A549 (cell line): ENCODE measurements at regions not wholly inside any gene's neighbourhood (a gene's known extent, or its start where the extent isn't known, plus 50 kb on each side); places are given as distances from the start of the nearest gene placed in this dataset.

Experiments used
- ATAC-seq, 2 experiments: fragments of 200-7000 bp in 1 of 2; fragments of >200 bp in 1 of 2; cut with Nextera tagmentation in 1 of 2; cut with Tn5 transposase in 1 of 2; 3 replicates each; pipeline versions ENCODE4 v1.8.0 to v1.9.1; 2018 to 2020; ENCODE audit warnings: mild to moderate bottlenecking in 1 of 2, moderate library complexity in 1 of 2
- CTCF ChIA-PET: fragments of 300-600 bp; sonication (Branson Sonifier 250); formaldehyde crosslinking; extraction: SDS; loops from one replicate; lab custom pipeline; 2021; ENCODE audit warnings: antibody characterized with exemption, inconsistent platforms; lab: Yijun Ruan, JAX
- POLR2A ChIA-PET: fragments of 350-600 bp; formaldehyde crosslinking; extraction: SDS; loops from one replicate; lab custom pipeline; 2021; ENCODE audit warnings: antibody characterized with exemption, inconsistent platforms; lab: Yijun Ruan, JAX
- DNase-seq, 2 experiments: peaks; one replicate each; pipeline versions ENCODE4 v3.0.0 to v3.0.0-alpha.2; 2011 to 2016; ENCODE audit warnings: low read depth in 1 of 2, low spot score in 1 of 2
- FAIRE-seq: peaks from 2 replicates; lab custom pipeline; 2011; peaks lifted over from hg19 to GRCh38; lab: Jason Lieb, UNC
- H3K27ac ChIP-seq, 2 experiments: fragments of >200 bp; sonication (Bioruptor Twin); formaldehyde crosslinking; 3 replicates each; pipeline ENCODE4 v1.5.1; 2016 to 2017
- H3K4me1 ChIP-seq: fragments of >200 bp; sonication (Bioruptor Twin); formaldehyde crosslinking; 3 replicates; pipeline ENCODE4 v1.6.1; 2016
- H3K4me2 ChIP-seq: fragments of >200 bp; sonication (Bioruptor Twin); formaldehyde crosslinking; 3 replicates; pipeline ENCODE4 v1.6.1; 2016
- H3K4me3 ChIP-seq: fragments of >200 bp; sonication (Bioruptor Twin); formaldehyde crosslinking; 3 replicates; pipeline ENCODE4 v1.5.1; 2016
- H3K9me3 ChIP-seq: fragments of >200 bp; sonication (Bioruptor Twin); formaldehyde crosslinking; 3 replicates; pipeline ENCODE4 v1.6.1; 2016
- BCL3 ChIP-seq: fragments of >200 bp; sonication (Bioruptor Twin); formaldehyde crosslinking; IDR thresholded peaks from 3 replicates; pipeline ENCODE4 v1.6.1; 2016
- CBX8 ChIP-seq: fragments of 200-600 bp; sonication (generic); IDR thresholded peaks from 2 replicates; pipeline ENCODE4 v1.6.1; 2016
- CHD2 ChIP-seq: fragments of 150-350 bp; IDR thresholded peaks from 2 replicates; pipeline ENCODE4 v1.6.1; 2014; ENCODE audit warnings: low read length; ENCODE audit not compliant: partially characterized antibody
- CTCF ChIP-seq: fragments of >200 bp; sonication (Bioruptor Twin); formaldehyde crosslinking; IDR thresholded peaks from 3 replicates; pipeline ENCODE4 v1.5.1; 2016
- EHMT2 ChIP-seq: fragments of 200-600 bp; sonication (generic); IDR thresholded peaks from 2 replicates; pipeline ENCODE4 v1.6.1; 2016; ENCODE audit warnings: antibody characterized with exemption, low read depth, mild to moderate bottlenecking, moderate library complexity
- FOSL2 ChIP-seq, 2 experiments: fragments of 450-650 bp in 1 of 2; fragments of >200 bp in 1 of 2; sonication (Bioruptor Twin) in 1 of 2; formaldehyde crosslinking; IDR thresholded peaks; 2 replicates each; pipeline versions ENCODE4 v1.5.0 to v1.6.1; 2016 to 2020; ENCODE audit warnings: mild to moderate bottlenecking in 1 of 2, moderate library complexity in 1 of 2
- HDAC2 ChIP-seq: fragments of 200-600 bp; sonication (generic); IDR thresholded peaks from 2 replicates; pipeline ENCODE4 v1.6.1; 2016
- HEYL ChIP-seq: fragments of 250-450 bp; sonication (Bioruptor Pico); IDR thresholded peaks from 2 replicates; pipeline ENCODE4 v1.8.0; 2021; ENCODE audit warnings: mild to moderate bottlenecking, moderate library complexity
- HMGXB4 ChIP-seq: fragments of 250-450 bp; sonication (Bioruptor Pico); IDR thresholded peaks from 2 replicates; pipeline ENCODE4 v1.5.0; 2021; ENCODE audit warnings: mild to moderate bottlenecking, moderate library complexity, borderline replicate concordance
- KDM1A ChIP-seq: fragments of 200-600 bp; sonication (generic); IDR thresholded peaks from 2 replicates; pipeline ENCODE4 v1.6.1; 2016; ENCODE audit warnings: low read depth, mild to moderate bottlenecking
- POLR2A ChIP-seq: IDR thresholded peaks from 2 replicates; pipeline ENCODE4 v1.6.1; 2012; ENCODE audit warnings: mild to moderate bottlenecking, low read length
- SMC3 ChIP-seq: fragments of >200 bp; sonication (Bioruptor Twin); formaldehyde crosslinking; IDR thresholded peaks from 3 replicates; pipeline ENCODE4 v1.6.1; 2018; ENCODE audit warnings: inconsistent platforms
- TP53 ChIP-seq: fragments of 250-450 bp; sonication (Bioruptor Pico); IDR thresholded peaks from 2 replicates; pipeline ENCODE4 v1.5.0; 2021; ENCODE audit warnings: mild to moderate bottlenecking, moderate library complexity
- USF2 ChIP-seq: fragments of 450-650 bp; IDR thresholded peaks from 2 replicates; pipeline ENCODE4 v1.6.1; 2014; ENCODE audit warnings: antibody characterized with exemption
- ZFP36 ChIP-seq: fragments of 450-650 bp; IDR thresholded peaks from 2 replicates; pipeline ENCODE4 v1.6.1; 2014; ENCODE audit warnings: borderline replicate concordance; ENCODE audit not compliant: partially characterized antibody
- ZNF302 ChIP-seq: fragments of 250-450 bp; sonication (Bioruptor Pico); IDR thresholded peaks from 2 replicates; pipeline ENCODE4 v1.9.0; 2021; ENCODE audit warnings: inconsistent platforms, mild to moderate bottlenecking, moderate library complexity
- ZSCAN20 ChIP-seq: fragments of 250-450 bp; sonication (Bioruptor Pico); IDR thresholded peaks from 2 replicates; pipeline ENCODE4 v1.8.0; 2022; ENCODE audit warnings: mild to moderate bottlenecking, moderate library complexity
- WGBS: methylation state at CpG from one replicate; pipeline ENCODE4 v1.1.6; 2017; ENCODE audit errors: missing lambda C conversion rate; 5-methylcytosine and 5-hydroxymethylcytosine counted together

- no peak overlapping the region for H3K4me3 ChIP-seq
- TF ChIP-seq HMGXB4 (no peak), KDM1A (no peak), FOSL2 (IDR thresholded peaks at IDR 0.05) (no peak), FOSL2 (CRISPR knock-in tag; IDR thresholded peaks at IDR 0.05) (no peak), ZSCAN20 (CRISPR knock-in tag) (no peak), EHMT2 (no peak), ZFP36 (no peak), USF2 (no peak), CTCF (no peak), TP53 (no peak), HDAC2 (no peak), POLR2A (no peak), ZNF302 (CRISPR knock-in tag) (no peak), BCL3 (no peak), HEYL (CRISPR knock-in tag) (no peak), SMC3 (no peak), CBX8 (no peak)
- FAIRE-seq, result no peak
- 89% methylated on average over 1 of the region's 1 CpG for WGBS
- no peak overlapping the region for H3K4me2 ChIP-seq
- H3K27ac ChIP-seq, result no peak overlapping the region
- ChIA-PET CTCF (no interaction called here), POLR2A (no interaction called here)
- ATAC-seq, result no peak
- H3K4me1 ChIP-seq, result no peaks in the 10 kb centered on the region
- no peak for DNase-seq
- H3K9me3 ChIP-seq, result no peaks in the 10 kb centered on the region
These were observed 1349.5 kb downstream of the ADGRL3 start for GRCh38 chr4:62549601-62550000.

GRCh38 chr4:62548765-62549164, 1348.6 kb downstream of the ADGRL3 start:
- Histone ChIP-seq H3K4me2 (no peak overlapping the region), H3K9me3 (no peaks in the 10 kb centered on the region), H3K27ac (no peak overlapping the region), H3K4me3 (no peak overlapping the region), H3K4me1 (no peaks in the 10 kb centered on the region)
- FAIRE-seq, result no peak
- no peak for DNase-seq
- TF ChIP-seq CHD2 (no peak), CTCF (no peak), HDAC2 (no peak)
- POLR2A ChIA-PET, result no interaction called here
- ATAC-seq, result no peak
- CTCF ChIA-PET, result no interaction called here
